LNCaP clone FGC (cell line): ENCODE measurements at regions not wholly inside any gene's neighbourhood (a gene's known extent, or its start where the extent isn't known, plus 50 kb on each side); places are given as distances from the start of the nearest gene placed in this dataset.
"Not testable (repeated sequence)": the region's sequence is repeated elsewhere in the genome, so short reads cannot be mapped to it uniquely, and the experiment has no call there.

ENCODE experiments used
- DNase-seq: peaks from one replicate; pipeline ENCODE4 v3.0.0-alpha.2; 2011; ENCODE audit warnings: low read depth
- H3K4me3 ChIP-seq: 2 replicates; pipeline ENCODE4 v1.5.1; 2011; ENCODE audit warnings: mild to moderate bottlenecking, low read depth, low read length, control low read depth
- TF ChIP-seq, protein P1 (sequence below): IDR thresholded peaks from 2 replicates; pipeline ENCODE4 v1.5.1; 2012; ENCODE audit warnings: mild to moderate bottlenecking; ENCODE audit not compliant: control insufficient read depth, insufficient read depth; ENCODE audit errors: extremely low read depth

DNA sequence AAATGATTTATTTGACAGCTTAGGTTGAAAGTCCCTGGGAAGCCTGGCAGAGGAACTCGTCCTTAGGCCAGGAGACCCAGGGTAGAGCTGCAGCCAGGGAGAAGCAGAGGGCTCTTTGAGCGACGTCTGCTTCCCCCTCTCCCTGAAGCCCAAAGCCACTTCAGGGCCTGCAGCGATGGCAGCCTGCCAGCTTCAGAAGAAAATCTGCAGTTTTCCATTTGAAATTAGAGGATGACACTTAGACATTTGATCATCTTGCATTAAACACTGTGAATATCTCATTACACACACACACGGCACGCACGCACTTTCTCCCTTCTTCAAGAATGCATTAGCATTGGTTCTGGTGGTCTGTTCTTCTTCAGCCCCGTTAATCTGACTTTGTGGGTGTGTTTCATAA lies 96.5 kb downstream of the PLEKHG1 start:
- DNase-seq = no peak
- TF ChIP-seq, protein P1, sequence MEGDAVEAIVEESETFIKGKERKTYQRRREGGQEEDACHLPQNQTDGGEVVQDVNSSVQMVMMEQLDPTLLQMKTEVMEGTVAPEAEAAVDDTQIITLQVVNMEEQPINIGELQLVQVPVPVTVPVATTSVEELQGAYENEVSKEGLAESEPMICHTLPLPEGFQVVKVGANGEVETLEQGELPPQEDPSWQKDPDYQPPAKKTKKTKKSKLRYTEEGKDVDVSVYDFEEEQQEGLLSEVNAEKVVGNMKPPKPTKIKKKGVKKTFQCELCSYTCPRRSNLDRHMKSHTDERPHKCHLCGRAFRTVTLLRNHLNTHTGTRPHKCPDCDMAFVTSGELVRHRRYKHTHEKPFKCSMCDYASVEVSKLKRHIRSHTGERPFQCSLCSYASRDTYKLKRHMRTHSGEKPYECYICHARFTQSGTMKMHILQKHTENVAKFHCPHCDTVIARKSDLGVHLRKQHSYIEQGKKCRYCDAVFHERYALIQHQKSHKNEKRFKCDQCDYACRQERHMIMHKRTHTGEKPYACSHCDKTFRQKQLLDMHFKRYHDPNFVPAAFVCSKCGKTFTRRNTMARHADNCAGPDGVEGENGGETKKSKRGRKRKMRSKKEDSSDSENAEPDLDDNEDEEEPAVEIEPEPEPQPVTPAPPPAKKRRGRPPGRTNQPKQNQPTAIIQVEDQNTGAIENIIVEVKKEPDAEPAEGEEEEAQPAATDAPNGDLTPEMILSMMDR = no peak

DNA sequence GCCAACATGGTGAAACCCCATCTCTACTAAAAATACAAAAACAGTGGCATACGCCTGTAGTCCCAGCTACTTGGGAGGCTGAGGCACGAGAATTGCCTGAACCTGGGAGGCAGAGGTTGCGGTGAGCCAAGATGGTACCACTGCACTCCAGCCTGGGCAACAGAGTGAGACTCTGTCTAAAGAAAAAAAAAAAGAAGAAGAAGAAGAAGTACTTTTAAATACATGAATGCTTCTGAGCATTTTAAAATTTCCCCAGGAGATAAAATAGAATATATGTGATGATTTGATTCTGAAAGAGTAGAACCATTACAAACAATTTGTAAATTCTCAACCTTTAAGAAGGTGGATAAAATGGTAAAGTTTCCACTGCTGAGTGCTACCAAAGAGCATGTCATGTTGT lies 97.2 kb downstream of the PLEKHG1 start:
- DNase-seq, H3K4me3 ChIP-seq: not testable (repeated sequence)

More for the DNA sequence above, 96.5 kb downstream of the PLEKHG1 start:
- H3K4me3 ChIP-seq = no peak overlapping the region

DNA sequence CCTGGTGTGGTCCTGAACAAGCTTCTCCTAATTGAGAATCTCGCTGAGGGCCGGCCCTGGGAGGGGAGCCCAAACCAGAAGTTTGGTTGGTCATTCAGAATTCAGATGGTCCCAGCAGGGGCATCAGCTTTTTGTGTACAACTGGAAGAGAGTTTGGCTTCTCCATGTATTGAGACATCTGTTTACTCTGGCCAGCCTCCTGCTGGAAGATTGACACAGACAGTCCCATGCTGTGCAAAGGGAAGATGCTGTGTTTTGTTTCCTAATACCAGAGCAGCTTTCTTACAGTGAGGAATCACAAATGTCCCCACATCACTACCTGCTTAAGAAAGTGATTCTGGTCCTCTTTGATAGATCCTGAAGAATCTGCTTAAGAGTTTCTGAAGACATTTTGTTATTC lies 97.8 kb downstream of the PLEKHG1 start:
- TF ChIP-seq, protein P1 = no peak
- peak; percentile 66 for DNase-seq
- no peak overlapping the region for H3K4me3 ChIP-seq

DNA sequence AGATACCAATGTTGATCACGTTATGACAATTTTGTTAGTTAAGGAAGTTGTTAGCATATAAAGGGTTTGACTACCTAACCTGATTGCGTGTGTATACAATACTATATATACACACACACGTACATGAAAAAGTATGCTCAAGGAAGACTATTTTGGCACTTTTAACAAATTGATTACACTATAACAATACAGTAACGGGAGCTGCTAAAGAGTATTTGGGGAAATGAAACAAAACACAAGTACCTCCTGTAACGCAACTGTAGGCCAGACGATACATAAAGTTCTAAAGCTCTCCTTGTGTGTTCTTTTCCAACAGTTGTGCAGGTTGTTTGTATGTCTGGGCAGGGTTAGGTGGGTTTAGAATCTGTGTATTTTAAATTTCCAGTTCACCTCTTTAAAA lies 98.7 kb downstream of the PLEKHG1 start:
- no peak overlapping the region for H3K4me3 ChIP-seq
- no peak for DNase-seq
- TF ChIP-seq, protein P1 = no peak

DNA sequence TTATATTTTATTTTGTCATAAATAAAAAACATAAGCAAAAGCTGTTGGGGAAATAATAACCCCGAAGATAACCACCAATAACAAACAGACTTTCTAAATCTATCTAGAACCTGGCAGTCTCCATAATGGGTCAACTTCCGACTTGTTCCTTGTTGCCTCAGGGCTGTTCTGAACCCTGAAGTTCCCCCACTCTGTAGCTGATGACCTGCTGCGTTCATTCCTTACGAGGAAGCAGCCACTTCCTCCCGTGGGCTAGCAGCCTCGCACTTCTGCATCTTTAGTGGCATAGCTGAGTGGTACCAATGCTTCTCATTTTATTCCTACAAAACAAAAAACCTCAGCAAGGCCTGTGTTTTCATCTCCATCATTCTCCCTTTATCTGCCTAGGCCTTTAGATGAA lies 103.0 kb downstream of the PLEKHG1 start:
- TF ChIP-seq, protein P1 = no peak
- no peak overlapping the region for H3K4me3 ChIP-seq
- DNase-seq = no peak

DNA sequence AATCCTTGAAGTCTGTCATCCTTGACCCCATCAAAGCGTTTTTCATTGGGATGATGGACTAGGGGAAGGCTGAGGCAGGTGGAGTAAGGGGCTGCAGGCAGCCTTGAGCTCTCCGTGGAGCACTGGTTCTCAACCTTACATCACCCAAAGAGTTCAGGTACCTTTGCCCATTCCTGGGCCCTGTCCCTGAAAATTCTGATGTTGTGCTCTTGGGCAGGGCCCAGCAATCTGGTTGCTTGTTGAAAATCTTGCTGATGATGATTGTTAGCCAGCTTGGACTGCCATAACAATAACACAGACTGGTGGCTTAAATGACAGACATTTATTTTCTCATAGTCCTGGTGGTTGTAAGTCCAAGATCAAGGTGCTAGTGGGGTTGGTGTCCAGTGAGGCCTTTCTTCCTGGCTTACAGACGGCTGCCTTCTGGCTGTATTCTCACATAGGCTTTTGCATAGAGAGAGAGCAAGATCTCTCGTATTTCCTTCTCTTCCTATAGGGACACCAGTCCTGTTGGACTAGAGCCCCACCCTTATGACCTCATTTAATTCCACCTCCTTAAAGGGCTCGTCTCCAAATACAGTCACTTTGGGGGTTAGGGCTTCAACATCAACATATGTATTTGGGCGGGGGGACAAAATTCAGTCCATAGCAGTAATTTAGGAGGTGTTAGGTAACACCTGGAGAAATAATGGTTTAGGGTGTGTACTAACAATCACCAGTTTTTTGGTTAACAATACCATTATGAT lies 104.9 kb downstream of the PLEKHG1 start:
- TF ChIP-seq, protein P1 = no peak
- no peak overlapping the region for H3K4me3 ChIP-seq
- DNase-seq = no peak

DNA sequence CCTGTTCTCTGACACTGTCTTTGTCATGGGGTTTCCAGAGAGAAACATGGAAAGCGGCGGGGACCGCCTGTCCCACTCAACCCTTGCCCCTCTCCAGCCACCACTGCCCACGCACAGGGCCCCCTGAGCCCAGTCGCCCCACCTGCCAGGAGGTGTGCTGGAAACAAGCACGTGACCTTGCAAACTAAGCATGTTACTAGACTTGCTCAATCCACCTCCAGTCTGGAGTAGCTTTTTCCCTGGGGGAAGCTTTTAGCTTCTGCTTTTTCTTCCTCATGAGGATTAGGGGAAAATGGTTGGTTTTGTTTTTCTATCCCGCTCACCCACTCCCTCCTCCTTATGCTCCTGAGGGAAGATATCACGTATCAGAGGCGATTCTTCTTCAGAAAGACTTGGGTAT lies 105.7 kb downstream of the PLEKHG1 start:
- TF ChIP-seq, protein P1 = no peak
- no peak for DNase-seq
- H3K4me3 ChIP-seq = no peak overlapping the region
